Stimulated activated CD4-positive, alpha-beta T cell treated with anti-CD3 and anti-CD28 coated beads, Interleukin-1b, Interleukin-23, amount 100 ng/mL, for 24 hours (primary cell): ENCODE measurements at regions not wholly inside any gene's neighbourhood (a gene's known extent, or its start where the extent isn't known, plus 50 kb on each side); places are given as distances from the start of the nearest gene placed in this dataset.
"Not testable (repeated sequence)": the region's sequence is repeated elsewhere in the genome, so short reads cannot be mapped to it uniquely, and the experiment has no call there.

ENCODE experiments used
- DNase-seq, 4 experiments: peaks; one replicate each; pipeline ENCODE4 v3.0.0-alpha.2; 2020; ENCODE audit warnings: low read depth in 4 of 4, low spot score in 1 of 4

DNA sequence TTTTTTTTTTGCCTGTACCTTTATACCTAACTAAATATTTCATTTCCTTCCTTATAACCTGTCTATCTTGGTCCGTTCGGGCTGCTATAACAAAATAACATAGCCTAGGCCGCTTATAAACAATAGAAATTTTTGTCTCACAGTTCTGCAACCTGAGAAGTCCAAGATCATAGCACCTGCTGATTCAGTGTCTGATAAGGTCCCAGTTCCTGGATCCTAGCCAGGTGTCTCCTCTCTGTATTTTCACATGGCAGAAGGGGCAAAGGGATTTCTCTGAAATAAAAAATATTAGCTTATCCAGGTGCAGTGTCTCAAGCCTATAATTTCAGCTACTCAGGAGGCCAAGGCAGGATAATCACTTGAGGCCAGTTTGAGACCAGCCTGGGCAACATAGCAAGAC, 1046.6 kb upstream of the USP15 start:
- DNase-seq: no peak

DNA sequence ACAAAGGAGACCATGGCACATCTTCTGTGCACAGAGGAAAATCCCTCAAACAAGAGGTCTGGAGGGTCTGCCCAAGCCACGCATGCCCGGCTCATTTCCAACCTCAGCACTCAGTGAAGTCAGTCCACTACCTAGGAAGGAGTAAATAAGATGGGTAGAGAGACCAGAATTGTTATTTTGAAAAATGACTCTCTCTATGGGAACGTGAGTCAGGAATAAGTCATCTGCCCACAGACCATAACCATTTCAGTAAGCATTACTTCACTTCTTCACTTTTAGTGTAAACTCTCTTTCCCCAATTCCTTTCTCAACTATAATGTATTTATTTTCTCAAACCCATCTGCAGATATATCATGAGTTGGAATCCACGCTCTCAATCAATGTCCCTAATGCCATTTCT, 1039.9 kb upstream of the USP15 start:
- DNase-seq: no peak

DNA sequence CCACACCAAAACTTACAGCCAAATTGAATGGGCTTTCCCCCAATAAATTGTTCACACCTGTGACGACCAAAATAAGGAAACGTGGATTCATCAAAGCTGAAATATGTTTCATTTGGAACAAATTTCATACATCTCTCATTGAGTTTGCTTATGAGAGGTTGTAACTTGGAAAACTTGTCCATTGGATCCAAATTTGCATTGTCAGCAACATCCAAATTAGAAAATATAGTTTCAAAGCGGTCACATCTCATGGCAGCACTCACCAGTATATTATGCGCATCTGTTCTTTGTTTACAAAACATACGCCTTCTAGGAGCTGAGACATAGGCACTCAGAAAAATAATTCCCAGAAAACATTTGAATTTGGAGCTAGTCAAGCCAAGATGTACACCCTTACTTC, 1028.2 kb upstream of the USP15 start:
- DNase-seq: no peak

DNA sequence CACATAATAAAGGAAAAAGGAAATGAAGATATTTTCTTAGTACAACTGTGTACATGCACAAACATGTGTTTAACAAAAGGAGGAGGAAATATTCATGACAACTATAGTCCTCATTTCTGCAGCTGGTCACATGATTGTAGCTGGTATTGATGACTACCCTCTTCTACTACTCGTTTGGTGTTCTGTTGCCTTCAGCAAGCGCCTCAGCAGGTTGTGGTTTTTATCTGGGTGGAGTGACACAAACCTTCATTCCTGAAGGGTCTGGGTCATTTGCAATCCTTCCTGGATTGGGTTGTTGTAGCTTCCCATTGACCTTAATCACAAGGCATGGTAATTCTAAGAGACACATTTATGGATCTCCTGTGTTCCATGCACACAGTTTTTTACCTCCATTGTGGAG, 1009.9 kb upstream of the USP15 start:
- no peak for DNase-seq

DNA sequence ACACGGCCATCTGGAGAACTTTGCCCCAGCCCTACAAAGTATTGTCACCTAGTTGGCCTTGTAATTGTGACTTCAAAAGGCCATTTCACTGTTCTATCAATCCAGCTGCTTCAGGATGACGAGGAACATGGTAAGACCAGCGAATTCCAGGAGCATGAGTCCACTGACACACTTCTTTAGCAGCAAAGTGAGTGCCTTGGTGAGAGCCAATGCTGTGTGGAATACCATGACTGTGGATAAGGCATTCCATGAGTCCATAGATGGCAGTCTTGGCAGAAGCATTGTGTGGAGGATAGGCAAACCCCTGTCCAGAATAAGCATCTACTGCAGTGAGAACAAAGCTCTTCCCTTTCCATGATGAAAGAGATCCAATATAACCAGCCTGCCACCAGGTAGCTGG, 1009.1 kb upstream of the USP15 start:
- DNase-seq: no peak

DNA sequence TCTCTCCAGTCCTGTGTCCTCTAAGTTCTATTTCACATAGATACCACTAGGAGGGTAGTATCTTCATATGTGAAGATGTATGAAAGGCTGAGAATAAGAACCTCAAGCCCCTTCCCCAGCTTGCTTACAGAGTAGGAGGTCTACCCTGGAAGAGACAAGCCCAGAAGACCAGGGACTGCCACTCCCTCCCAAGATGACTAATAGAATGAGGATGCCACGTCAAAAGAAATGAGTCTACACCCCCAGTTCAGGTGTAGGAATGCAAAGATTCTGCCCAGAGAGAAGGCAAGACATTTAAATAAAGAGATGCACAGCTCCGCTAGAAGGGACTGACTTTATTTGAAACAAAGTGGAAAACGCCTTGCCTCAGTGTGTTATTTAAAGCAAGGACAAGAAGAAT, 1006.0 kb upstream of the USP15 start:
- no peak for DNase-seq

DNA sequence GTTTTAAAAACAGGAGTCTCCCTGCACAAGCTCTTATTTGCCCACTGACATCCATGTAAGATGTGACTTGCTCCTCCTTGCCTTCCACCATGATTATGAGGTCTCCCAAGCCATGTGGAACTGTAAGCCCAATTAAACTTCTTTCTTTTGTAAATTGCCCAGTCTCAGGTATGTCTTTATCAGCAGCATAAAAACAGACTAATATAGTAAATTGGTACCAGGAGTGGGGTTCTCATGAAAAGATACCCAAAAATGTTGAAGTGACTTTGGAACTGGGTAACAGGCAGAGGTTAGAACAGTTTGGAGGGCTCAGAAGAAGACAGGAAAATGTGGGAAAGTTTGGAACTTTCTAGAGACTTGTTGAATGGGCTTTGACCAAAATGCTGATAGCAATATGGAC, 995.9 kb upstream of the USP15 start:
- DNase-seq: not testable (repeated sequence)

DNA sequence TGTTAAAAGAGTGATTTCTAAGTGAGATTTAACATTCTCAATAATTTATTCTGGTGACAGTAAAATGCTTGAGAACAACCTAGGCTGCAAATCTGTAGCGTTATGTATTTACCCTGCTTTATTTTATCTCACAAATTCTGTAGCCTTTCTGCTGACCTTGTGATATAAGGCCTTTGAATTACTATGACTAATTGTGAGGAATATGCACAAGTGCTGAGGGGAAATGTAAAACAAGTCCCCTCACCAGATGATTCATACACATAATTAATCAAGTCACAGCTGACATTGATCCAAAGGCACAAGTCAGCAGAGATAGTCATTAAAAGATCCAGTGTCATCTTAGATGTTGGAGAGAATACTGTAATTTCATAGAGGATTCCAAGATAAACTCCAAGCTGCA, 992.7 kb upstream of the USP15 start:
- DNase-seq: no peak

DNA sequence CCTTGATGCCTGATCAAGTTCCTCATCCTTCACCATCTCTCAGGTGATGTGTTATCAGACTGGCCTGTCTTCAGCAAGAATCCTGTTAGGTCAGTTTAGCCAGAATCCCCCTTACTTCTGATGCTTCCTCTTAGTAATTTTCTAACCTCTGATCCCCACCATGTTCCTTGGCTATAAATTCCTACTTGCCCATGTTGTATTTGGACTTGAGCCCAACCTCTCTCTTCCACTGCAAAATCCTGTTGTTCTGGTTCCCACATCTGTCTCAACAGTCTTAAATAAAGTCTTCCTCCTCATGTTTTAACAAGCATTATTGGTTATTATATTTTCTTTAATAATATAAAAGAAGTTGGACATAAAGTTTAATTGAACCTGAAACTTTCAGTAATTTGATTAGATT, 987.8 kb upstream of the USP15 start:
- DNase-seq: no peak

DNA sequence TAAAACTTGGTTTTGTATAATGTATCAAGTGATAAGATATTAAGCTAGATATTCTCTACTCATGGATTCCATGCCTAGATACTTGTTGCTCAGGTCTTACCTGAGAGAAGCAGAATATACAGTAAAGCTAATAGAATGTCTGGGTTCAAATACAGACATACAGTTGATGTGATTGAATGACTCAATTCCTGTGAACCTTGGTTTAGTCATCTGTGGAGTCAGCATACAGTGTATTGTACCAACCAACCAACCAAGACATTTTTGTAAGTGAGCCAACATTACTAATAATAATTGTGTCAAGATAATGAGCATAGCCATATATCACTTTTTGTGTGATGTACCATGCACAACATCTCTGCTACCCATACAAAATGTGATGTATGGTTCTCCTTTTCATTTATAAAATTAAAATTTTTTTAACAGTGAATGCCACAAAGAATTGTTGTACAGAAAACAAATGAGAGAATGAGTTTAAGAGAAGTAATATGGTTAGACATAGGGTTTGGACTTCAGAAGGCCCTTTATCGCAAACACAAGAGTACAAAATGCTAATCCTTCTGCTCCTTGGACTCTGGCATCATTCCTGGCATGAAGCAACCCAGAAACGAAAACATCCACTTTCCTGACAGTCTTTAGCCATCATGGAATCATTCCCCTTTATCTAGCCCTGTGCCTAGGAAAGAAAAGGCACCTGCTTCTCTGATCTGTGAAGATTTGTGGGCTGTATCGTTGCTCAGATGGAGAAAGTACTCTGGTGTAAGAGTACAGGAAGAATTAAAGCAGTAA, 977.2 kb upstream of the USP15 start:
- DNase-seq: no peak

DNA sequence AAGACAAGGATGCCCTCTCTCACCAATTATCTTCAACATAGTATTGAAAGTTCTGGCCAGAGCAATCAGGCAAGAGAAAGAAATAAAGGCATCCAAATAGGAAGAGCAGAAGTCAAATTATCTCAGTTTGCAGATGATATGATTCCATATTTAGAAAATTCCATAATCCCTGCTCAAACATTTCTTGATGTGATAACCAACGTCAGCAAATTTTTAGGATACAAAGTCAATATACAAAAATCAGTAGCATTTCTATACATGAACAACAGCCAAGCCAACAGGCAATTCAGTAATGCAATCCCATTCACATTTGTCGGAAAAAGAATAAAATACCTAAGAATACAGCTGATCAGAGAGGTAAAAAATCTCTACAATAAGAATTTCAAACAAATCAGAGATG, 969.7 kb upstream of the USP15 start:
- DNase-seq: no peak

DNA sequence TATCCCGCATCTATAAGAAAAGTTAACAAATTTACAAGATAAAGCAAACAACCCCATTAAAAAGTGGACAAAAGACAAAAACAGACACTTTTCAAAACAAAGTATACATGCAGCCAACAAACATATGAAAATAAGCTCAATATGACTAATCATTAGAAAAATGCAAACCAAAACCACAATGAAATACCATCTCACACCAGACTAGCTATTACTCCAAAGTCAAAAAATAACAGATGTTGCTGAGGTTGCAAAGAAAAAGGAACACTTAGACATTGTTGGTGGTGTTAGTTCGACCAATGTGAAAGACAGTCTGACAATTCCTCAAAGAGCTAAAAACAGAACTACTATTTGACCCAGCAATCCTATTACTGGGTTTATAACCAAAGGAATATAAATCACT, 968.6 kb upstream of the USP15 start:
- DNase-seq: no peak

DNA sequence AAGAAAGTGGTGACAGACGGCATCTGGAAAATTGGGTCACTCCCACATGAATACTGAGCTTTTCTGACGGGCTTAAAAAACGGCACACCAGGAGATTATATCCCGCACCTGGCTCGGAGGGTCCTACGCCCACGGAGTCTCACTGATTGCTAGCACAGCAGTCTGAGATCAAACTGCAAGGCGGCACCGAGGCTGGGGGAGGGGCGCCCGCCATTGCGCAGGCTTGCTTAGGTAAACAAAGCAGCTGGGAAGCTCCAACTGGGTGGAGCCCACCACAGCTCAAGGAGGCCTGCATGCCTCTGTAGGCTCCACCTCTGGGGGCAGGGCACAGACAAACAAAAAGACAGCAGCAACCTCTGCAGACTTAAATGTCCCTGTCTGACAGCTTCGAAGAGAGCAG, 966.2 kb upstream of the USP15 start:
- DNase-seq: not testable (repeated sequence)

DNA sequence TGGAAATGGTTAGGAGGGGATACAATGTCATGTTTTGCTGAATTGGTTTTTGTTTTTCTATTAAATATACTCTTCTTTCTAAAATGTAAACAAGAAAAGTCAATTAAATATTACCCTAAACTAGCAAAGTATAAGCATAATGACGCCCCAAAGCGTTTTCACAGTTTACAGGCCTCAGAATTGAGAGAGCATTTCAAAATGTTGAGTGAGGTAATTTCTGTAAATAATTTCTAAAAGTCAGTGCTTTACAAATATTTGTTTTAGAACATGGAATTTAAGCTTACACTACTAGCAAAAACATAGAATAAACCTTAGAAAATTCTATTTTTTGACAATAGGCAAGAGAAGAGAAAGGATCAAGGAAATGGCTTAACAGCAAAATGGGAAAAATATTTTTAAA, 958.4 kb upstream of the USP15 start:
- DNase-seq: no peak

DNA sequence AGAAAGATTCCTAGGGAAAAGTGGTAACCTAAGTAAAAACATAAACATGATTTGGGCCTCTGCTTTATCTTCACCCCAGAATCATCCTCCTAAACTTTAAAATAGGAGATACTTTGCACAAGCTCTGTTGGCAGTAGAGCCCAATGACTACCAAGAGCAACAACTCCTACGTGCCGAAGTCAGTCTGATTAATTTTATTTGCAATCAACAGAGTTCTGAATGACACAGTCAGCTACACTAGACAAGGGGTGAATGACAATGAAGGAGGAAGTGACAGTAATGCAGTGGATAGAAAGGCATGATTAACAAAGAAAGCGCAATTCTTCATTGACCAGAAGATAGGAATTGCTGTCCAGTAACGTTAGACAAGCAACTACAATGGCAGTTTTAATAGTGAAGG, 957.9 kb upstream of the USP15 start:
- no peak for DNase-seq

DNA sequence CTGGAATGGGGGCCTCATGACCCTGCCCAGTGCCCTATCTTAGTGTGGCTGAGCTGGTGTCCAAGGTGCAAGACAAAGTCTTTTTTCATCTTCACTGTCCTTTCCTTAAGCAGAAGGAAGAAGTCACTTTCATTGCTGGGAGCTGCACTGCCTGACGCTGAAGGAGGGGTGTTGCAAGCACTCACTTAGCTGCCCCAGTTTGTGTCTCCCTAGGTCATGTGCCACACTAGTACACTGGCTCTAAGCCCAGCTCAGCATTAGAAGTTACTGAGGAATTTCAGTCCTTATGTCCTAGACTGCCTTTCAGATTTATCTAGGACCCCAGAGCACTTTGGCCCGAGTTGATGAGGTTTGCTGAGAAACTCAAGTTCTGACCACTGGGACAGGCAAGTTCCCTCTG, 952.0 kb upstream of the USP15 start:
- no peak for DNase-seq

DNA sequence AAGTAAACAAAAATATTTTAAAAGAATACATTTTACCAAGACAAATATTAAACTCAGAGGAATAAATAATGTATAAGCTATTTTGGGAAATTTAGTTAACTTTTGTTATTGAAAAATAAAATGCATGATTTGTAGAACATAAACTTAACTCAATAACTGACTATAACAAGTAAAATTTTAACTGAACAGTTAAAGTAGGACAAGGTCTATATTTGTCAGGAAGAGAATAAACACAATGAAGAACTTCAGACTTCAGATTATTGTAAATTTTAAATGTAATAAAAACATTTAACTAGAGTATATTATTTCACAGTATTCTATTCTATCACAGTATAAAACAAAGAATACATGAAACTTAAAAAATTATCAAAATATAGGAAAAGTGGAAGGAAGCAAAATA, 948.8 kb upstream of the USP15 start:
- DNase-seq: no peak

DNA sequence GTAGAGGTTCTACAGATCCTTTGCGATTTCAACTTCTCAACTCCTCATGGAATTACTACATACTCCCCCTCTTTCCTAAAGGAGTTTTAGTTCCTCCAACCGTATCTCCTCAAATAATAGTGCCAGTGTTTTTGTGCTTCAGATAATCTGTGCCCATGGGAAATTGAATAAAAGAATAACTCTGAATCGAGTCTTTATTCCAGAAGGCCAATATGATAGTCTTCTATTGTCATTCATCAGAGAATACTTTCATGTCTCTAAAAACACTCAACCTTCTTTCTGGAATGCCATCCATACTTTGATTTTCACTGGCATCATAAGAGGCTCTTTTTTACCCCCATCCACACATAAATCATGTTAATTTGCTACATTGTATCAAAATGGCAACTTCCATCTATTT, 911.3 kb upstream of the USP15 start:
- no peak for DNase-seq

DNA sequence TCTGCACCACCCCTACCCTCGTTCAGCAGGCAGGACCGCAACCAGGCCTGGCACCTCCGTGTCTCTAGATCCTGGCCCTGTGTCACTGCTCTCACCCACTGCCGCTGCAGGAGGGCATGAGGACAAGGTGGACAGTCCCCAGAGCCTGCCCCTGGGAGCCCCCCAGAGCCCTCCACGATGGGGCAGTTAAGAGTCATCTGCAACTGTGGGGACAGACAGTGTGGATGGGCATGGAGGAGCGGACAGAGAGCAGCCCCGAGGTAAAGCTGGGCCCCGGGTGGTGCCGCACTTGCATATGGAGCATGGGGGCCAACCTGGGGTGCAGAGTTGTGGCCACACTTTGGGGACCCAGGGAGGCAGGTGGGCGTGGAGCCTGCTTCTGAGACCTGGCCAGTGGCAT, 905.1 kb upstream of the USP15 start:
- DNase-seq: no peak

DNA sequence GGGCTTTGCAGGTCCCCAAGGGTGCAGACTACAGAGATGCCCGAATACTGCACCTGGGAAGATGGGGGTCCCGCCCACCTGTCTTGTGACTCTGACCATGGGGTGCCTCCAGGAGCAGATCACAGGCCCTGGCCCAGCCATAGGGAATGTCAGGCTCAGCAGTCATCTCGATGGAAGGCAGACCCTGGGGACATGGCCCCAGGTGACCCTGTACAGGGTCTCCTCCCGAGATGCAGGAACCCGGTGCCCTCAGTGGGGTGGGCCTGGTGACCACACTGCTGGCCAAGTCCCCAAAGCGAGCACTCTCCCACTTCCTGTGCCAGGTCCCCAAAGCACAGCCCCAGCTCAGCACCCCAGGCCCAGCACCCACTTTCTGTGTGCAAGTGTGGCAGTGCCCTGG, 903.7 kb upstream of the USP15 start:
- no peak for DNase-seq

DNA sequence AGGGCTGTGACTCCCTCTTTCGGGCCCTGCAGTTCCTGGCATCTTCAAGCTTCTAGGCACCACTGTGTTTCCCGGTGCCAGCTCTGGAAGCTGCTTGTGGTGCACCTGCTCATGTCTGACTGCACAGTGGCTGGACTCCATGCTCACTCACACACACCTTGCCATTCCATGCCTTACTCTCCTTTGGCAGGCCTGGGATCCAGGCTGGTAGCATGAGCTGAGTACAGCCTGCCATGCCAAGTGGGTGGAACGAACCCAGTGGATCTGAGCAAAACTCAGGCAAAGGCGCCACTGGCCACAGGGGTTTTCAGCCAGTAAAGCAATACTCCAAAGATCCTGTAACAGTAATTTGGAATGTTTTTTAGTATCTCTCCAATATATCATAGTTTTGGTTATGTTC, 902.7 kb upstream of the USP15 start:
- DNase-seq: no peak

DNA sequence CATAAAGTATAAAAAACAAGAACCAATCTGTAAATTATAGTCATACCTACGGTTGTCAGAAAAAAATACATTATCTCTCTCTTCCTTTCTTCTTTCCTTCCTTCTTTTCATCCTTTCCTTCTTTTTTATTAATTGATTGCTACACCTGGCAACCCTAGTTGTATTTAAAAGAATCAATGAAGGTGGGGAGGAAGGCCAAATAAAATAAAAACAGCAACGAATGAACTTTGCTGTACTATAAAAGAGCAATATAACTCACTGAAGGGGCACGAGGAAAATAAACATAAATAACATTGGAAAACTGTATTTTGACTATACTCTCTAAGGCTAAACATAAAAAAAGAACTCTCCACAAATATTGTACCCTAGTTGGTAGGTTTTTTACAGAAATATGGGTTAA, 898.2 kb upstream of the USP15 start:
- no peak for DNase-seq

DNA sequence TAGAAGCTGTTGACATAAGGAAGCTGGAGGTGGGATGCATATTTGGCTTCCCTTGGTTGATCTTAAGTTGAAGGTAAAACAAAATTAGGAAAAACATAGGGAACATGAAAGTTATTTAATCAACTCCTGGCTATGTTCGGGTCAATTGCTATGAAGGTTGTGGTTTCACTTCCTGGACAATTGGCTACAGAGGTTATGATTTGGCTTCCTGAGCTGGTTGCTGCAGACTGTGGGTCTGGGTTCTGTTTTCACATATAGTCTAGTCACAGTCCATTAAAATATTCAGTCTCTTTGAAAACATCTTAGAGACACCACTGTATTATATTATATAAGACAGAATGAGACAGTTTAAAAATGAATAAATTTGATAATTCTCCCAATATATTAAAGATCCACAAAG, 895.2 kb upstream of the USP15 start:
- DNase-seq: no peak
